Esophagus squamous epithelium (tissue), 5 donors: ENCODE measurements at regions not wholly inside any gene's neighbourhood (a gene's known extent, or its start where the extent isn't known, plus 50 kb on each side); places are given as distances from the start of the nearest gene placed in this dataset.

ENCODE experiments used
- DNase-seq: peaks from one replicate; lab custom pipeline; 2025; lab: John Stamatoyannopoulos, UW
- H3K27ac ChIP-seq, 4 donors: fragments of 200-600 bp; sonication (generic); one replicate each; pipeline ENCODE4 v1.5.1; 2016 to 2019; ENCODE audit warnings: mild to moderate bottlenecking in 1 of 4
- H3K27me3 ChIP-seq, 4 donors: fragments of 200-600 bp; sonication (generic); 1 replicate in 3 of 4; 2 replicates in 1 of 4; pipeline versions ENCODE4 v1.5.1 to v1.6.0; 2017 to 2021; ENCODE audit warnings: antibody characterized with exemption in 1 of 4
- H3K36me3 ChIP-seq, 3 donors: fragments of 200-600 bp; sonication (generic); one replicate each; pipeline ENCODE4 v1.5.1; 2016 to 2019
- H3K4me1 ChIP-seq, 3 donors: fragments of 200-600 bp; sonication (generic); one replicate each; pipeline ENCODE4 v1.5.1; 2017 to 2019
- H3K4me3 ChIP-seq, 4 donors: fragments of 200-600 bp; sonication (generic); 1 replicate in 3 of 4; 2 replicates in 1 of 4; pipeline ENCODE4 v1.5.1; 2016 to 2019; ENCODE audit warnings: mild to moderate bottlenecking in 2 of 4, moderate library complexity in 1 of 4
- H3K9me3 ChIP-seq, 3 donors: fragments of 200-600 bp; sonication (generic); one replicate each; pipeline ENCODE4 v1.5.1; 2016 to 2019
- CTCF ChIP-seq, 6 experiments: fragments of 450-650 bp in 4 of 6; fragments of 200-600 bp in 2 of 6; sonication (generic) in 2 of 6; IDR thresholded peaks; one replicate each; pipeline ENCODE4 v1.5.1; 2016 to 2019; ENCODE audit warnings: antibody characterized with exemption in 6 of 6, mild to moderate bottlenecking in 4 of 6, moderate library complexity in 4 of 6
- POLR2A ChIP-seq, 4 donors: fragments of 450-650 bp; IDR thresholded peaks; one replicate each; pipeline ENCODE4 v1.6.1; 2017; ENCODE audit warnings: antibody characterized with exemption in 4 of 4, mild to moderate bottlenecking in 4 of 4, moderate library complexity in 3 of 4
- WGBS, 2 donors: methylation state at CpG; one replicate each; pipeline ENCODE4 v1.1.5; 2018; 5-methylcytosine and 5-hydroxymethylcytosine counted together
- intact Hi-C: fragments of 100-400 bp; cut with DNase I; formaldehyde crosslinking; loops from one replicate; pipeline ENCODE4 v1.15.0; 2022
- donor health status: DM: yes; HTN: yes; CAD: no.

- no peak for DNase-seq
- peaks cover 9 to 30% (median 14%) of the 10 kb centered on the region in 3 donors for H3K4me1 ChIP-seq
- peaks cover 0 to 56% (median 3%) of the 10 kb centered on the region in 4 donors for H3K27me3 ChIP-seq
- no peak for TF ChIP-seq CTCF (IDR thresholded peaks at IDR 0.05)
- no peak for TF ChIP-seq POLR2A (IDR thresholded peaks at IDR 0.05)
- H3K27ac ChIP-seq = no peak overlapping the region
- no peaks in the 10 kb centered on the region for H3K36me3 ChIP-seq
- whole genome bisulfite sequencing, 2 donors = 88 to 89% methylated on average over 4 to 6 of the region's 6 CpGs
- H3K4me3 ChIP-seq = no peak overlapping the region
- no peaks in the 10 kb centered on the region for H3K9me3 ChIP-seq
- intact Hi-C loops = no loop called here
Measured at GRCh38 chr21:31560479-31560878, 99.0 kb upstream of the SOD1 start.

- DNase-seq = peak; percentile 27
- Histone ChIP-seq H3K4me3 (peak overlapping the region; percentile 57 to 77 (median 73)), H3K27me3 (peaks cover 0 to 58% (median 3%) of the 10 kb centered on the region in 4 donors), H3K36me3 (no peaks in the 10 kb centered on the region), H3K4me1 (peaks cover 9 to 30% (median 14%) of the 10 kb centered on the region in 3 donors), H3K9me3 (no peaks in the 10 kb centered on the region), H3K27ac (peak overlapping the region in 3 of 4 donors; percentile 62 to 72 (median 63))
- TF ChIP-seq POLR2A (IDR thresholded peaks at IDR 0.05) = no peak
- no peak for TF ChIP-seq CTCF (IDR thresholded peaks at IDR 0.05)
- 0 to 2% methylated on average over 11 to 30 of the region's 54 CpGs for WGBS, 2 donors
- intact Hi-C loops = no loop called here
Measured at GRCh38 chr21:31559368-31560119, 99.9 kb upstream of the SOD1 start.

GRCh38 chr21:31558962-31559367 lies 100.5 kb upstream of the SOD1 start:
- Histone ChIP-seq H3K27ac (peak overlapping the region in 2 of 4 donors; percentile 63 to 72), H3K27me3 (peaks cover 0 to 58% (median 3%) of the 10 kb centered on the region in 4 donors), H3K4me3 (peak overlapping the region; percentile 57 to 77 (median 73)), H3K36me3 (no peaks in the 10 kb centered on the region), H3K9me3 (no peaks in the 10 kb centered on the region), H3K4me1 (peaks cover 9 to 30% (median 16%) of the 10 kb centered on the region in 3 donors)
- TF ChIP-seq CTCF (IDR thresholded peaks at IDR 0.05) = peak in 2 of 6 experiments; percentile 31 to 51
- peak in 1 of 4 donors; percentile 60 for TF ChIP-seq POLR2A (IDR thresholded peaks at IDR 0.05)
- DNase-seq = peak; percentile 8
- WGBS, 2 donors = 0% methylated on average over 5 of the region's 59 CpGs; no CpG with 5 or more reads in 1 of the 2 donors
- intact Hi-C loops = no loop called here

GRCh38 chr21:31558189-31558961 lies 101.1 kb upstream of the SOD1 start:
- Histone ChIP-seq H3K27ac (peak overlapping the region in 3 of 4 donors; percentile 33 to 63 (median 42)), H3K4me1 (peaks cover 9 to 30% (median 16%) of the 10 kb centered on the region in 3 donors), H3K27me3 (peaks cover 0 to 58% (median 3%) of the 10 kb centered on the region in 4 donors), H3K9me3 (no peaks in the 10 kb centered on the region), H3K4me3 (peak overlapping the region; percentile 57 to 77 (median 73)), H3K36me3 (no peaks in the 10 kb centered on the region)
- TF ChIP-seq POLR2A (IDR thresholded peaks at IDR 0.05) (no peak), CTCF (IDR thresholded peaks at IDR 0.05) (no peak)
- 0 to 2% methylated on average over 2 to 21 of the region's 91 CpGs for WGBS, 2 donors
- intact Hi-C loops = no loop called here
- DNase-seq = no peak
